ENCODE measurements at regions not wholly inside any gene's neighbourhood (a gene's known extent, or its start where the extent isn't known, plus 50 kb on each side); places are given as distances from the start of the nearest gene placed in this dataset.

DNA sequence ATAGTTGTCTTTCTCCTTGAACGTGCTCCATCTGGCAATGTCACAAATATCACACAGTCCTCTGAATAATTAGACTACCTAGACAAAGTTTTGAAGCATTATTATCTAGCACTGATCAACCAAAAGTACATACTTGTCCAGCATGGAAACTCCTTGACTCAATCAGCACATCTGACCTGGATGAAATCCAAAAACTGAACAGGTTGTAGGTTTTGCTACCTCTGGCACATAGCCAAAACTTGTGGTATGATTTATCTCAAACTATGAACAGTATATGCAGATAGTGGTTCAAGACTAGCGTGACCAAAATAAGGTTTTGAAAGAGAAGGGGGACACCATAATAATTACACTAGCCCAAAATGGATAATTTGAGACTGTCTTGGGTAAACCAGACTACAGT is 158.1 kb downstream of the ARRDC3 start:
- no peaks in the 10 kb centered on the region for H3K27me3 ChIP-seq
- peaks cover 0 to 12% (median 0%) of the 10 kb centered on the region in 11 donors for H3K9me3 ChIP-seq
- H3K27ac ChIP-seq, result no peak overlapping the region
- H3K4me3 ChIP-seq, result no peak overlapping the region
- ATAC-seq, result no peak
- WGBS, 2 donors, result 65 to 76% methylated on average over 2 of the region's 2 CpGs
- no peaks in the 10 kb centered on the region for H3K36me3 ChIP-seq
- intact Hi-C loops (cut with DNase I), result loop anchor here in 7 of 10 donors (5.0 to 10.0 kb wide), 7 partner anchors 57 to 360 kb away; partner anchors contain the start of gene ARRDC3 (in 4 of the 7)
- DNase-seq, result no peak
- TF ChIP-seq, protein P1, sequence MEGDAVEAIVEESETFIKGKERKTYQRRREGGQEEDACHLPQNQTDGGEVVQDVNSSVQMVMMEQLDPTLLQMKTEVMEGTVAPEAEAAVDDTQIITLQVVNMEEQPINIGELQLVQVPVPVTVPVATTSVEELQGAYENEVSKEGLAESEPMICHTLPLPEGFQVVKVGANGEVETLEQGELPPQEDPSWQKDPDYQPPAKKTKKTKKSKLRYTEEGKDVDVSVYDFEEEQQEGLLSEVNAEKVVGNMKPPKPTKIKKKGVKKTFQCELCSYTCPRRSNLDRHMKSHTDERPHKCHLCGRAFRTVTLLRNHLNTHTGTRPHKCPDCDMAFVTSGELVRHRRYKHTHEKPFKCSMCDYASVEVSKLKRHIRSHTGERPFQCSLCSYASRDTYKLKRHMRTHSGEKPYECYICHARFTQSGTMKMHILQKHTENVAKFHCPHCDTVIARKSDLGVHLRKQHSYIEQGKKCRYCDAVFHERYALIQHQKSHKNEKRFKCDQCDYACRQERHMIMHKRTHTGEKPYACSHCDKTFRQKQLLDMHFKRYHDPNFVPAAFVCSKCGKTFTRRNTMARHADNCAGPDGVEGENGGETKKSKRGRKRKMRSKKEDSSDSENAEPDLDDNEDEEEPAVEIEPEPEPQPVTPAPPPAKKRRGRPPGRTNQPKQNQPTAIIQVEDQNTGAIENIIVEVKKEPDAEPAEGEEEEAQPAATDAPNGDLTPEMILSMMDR (IDR thresholded peaks at IDR 0.05), result no peak
- peaks cover 0 to 10% (median 0%) of the 10 kb centered on the region in 9 donors for H3K4me1 ChIP-seq

DNA sequence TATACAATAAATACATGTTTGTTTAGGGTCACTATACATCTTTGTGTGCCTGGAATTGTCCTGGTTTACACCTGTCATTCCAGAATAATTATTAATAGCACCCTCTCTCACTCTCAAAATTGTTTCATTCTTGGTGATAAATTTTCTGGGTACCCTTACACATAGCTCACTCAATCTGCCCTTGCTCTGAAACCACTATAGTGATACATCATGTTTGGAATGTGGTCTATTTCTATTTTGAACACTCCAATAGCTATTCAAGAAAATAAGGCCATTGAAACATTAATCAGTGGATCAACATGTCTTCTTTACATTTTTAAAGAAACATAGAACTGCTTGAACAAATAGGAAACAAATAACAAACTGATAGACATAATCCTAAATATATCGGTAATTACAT is 158.7 kb downstream of the ARRDC3 start:
- DNase-seq, result no peak
- Histone ChIP-seq H3K27ac (no peak overlapping the region), H3K27me3 (no peaks in the 10 kb centered on the region), H3K4me1 (peaks cover 0 to 16% (median 0%) of the 10 kb centered on the region in 9 donors), H3K9me3 (peaks cover 0 to 6% (median 0%) of the 10 kb centered on the region in 11 donors), H3K4me3 (no peak overlapping the region), H3K36me3 (no peaks in the 10 kb centered on the region)
- TF ChIP-seq, protein P1 (IDR thresholded peaks at IDR 0.05), result no peak
- ATAC-seq, result no peak
- intact Hi-C loops (cut with DNase I), result loop anchor here in 4 of 10 donors (5.0 to 10.0 kb wide), 5 partner anchors 120 to 360 kb away; partner anchors contain the start of gene ARRDC3 (in 2 of the 4)
- WGBS, 2 donors, result 96 to 99% methylated on average over 1 of the region's 1 CpG

DNA sequence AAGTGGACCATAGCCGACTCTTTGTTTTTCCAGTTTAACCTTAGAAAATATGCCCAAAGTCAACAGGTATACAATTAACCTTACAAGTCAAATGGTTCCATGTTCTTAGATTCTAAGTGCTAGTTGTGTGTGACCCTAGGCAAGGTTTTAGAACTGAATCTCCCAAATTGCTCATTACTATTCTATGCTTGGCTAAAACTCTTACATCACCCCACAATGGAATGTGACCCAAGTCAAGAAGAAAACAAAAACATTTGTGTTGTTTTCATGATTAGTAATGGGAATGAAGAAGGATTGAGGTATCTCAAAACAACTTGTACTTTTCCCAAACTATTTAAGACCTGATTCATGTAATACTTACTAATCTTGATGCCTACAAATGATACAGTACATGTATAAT is 159.2 kb downstream of the ARRDC3 start:
- Histone ChIP-seq H3K36me3 (no peaks in the 10 kb centered on the region), H3K9me3 (peaks cover 0 to under 1% (median 0%) of the 10 kb centered on the region in 11 donors), H3K27ac (no peak overlapping the region), H3K4me1 (peaks cover 0 to 21% (median 0%) of the 10 kb centered on the region in 9 donors), H3K27me3 (no peaks in the 10 kb centered on the region), H3K4me3 (no peak overlapping the region)
- DNase-seq, result no peak
- no peak for ATAC-seq
- 91 to 95% methylated on average over 1 of the region's 1 CpG for WGBS, 2 donors
- TF ChIP-seq, protein P1 (IDR thresholded peaks at IDR 0.05), result no peak
- intact Hi-C loops (cut with DNase I), result loop anchor here in 4 of 10 donors (5.0 to 10.0 kb wide), 5 partner anchors 119 to 359 kb away; partner anchors contain the start of gene ARRDC3 (in 2 of the 4)

DNA sequence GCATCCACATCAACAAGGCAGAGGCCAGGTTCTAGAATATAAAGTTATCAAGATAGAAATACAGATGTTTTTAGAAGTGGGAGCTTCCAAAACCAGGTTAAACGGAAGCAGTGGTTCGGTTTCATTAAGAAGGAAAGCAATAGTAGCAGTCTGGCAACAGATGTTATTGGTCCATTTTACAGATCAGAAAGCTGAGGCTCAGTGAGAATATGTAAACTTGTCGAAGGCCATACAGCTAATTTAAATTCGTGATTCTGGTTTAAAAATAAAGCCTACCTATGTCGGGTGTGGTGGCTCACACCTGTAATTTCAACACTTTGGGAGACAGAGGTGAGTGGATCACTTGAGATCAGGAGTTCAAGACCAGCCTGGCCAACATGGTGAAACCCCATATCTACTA is 160.6 kb downstream of the ARRDC3 start:
- Histone ChIP-seq H3K27me3 (no peaks in the 10 kb centered on the region), H3K4me1 (peaks cover 0 to 21% (median 0%) of the 10 kb centered on the region in 9 donors), H3K9me3 (no peaks in the 10 kb centered on the region), H3K27ac (no peak overlapping the region), H3K4me3 (no peak overlapping the region), H3K36me3 (no peaks in the 10 kb centered on the region)
- no peak for ATAC-seq
- TF ChIP-seq, protein P1 (IDR thresholded peaks at IDR 0.05), result no peak
- intact Hi-C loops (cut with DNase I), result loop anchor here in 4 of 10 donors (5.0 to 10.0 kb wide), 5 partner anchors 118 to 358 kb away; partner anchors contain the start of gene ARRDC3 (in 2 of the 4)
- 93 to 96% methylated on average over 5 of the region's 5 CpGs for WGBS, 2 donors
- no peak for DNase-seq

Data from heart right ventricle (tissue), 16 donors.